Ishikawa (cell line): ENCODE measurements at regions not wholly inside any gene's neighbourhood (a gene's known extent, or its start where the extent isn't known, plus 50 kb on each side); places are given as distances from the start of the nearest gene placed in this dataset.

ENCODE experiments used
- CEBPB ChIP-seq: IDR thresholded peaks from 2 replicates; pipeline ENCODE4 v1.6.1; 2012
- CREB1 ChIP-seq: IDR thresholded peaks from 2 replicates; pipeline ENCODE4 v1.6.1; 2012; ENCODE audit warnings: low read depth
- EGR1 ChIP-seq: IDR thresholded peaks from 2 replicates; pipeline ENCODE4 v1.6.1; 2012
- EP300 ChIP-seq: IDR thresholded peaks from 2 replicates; pipeline ENCODE4 v1.6.1; 2012; ENCODE audit warnings: borderline replicate concordance
- FOXM1 ChIP-seq: IDR thresholded peaks from 2 replicates; pipeline ENCODE4 v1.6.1; 2012; ENCODE audit warnings: low read depth, borderline replicate concordance
- NFIC ChIP-seq: IDR thresholded peaks from 2 replicates; pipeline ENCODE4 v1.6.1; 2012
- RAD21 ChIP-seq: IDR thresholded peaks from 2 replicates; pipeline ENCODE4 v1.6.1; 2012; ENCODE audit warnings: low read depth
- TAF1 ChIP-seq: IDR thresholded peaks from 2 replicates; pipeline ENCODE4 v1.6.1; 2012; ENCODE audit warnings: low read depth, mild to moderate bottlenecking
- TCF12 ChIP-seq: IDR thresholded peaks from 2 replicates; pipeline ENCODE4 v1.6.1; 2012; ENCODE audit warnings: low read depth
- TEAD4 ChIP-seq: IDR thresholded peaks from 2 replicates; pipeline ENCODE4 v1.6.1; 2012
- YY1 ChIP-seq: IDR thresholded peaks from 2 replicates; pipeline ENCODE4 v1.6.1; 2012; ENCODE audit warnings: low read depth
- ZBTB7A ChIP-seq: IDR thresholded peaks from 2 replicates; pipeline ENCODE4 v1.6.1; 2012; ENCODE audit warnings: low read depth
- TF ChIP-seq, protein P1 (sequence below): IDR thresholded peaks from 2 replicates; pipeline ENCODE4 v1.6.1; 2012
- TF ChIP-seq, protein P2 (sequence below): IDR thresholded peaks from 2 replicates; pipeline ENCODE4 v1.6.1; 2012; ENCODE audit warnings: low read depth, mild to moderate bottlenecking
- TF ChIP-seq, protein P3 (sequence below): IDR thresholded peaks from 2 replicates; pipeline ENCODE4 v1.6.1; 2012

- TF ChIP-seq YY1, result no peak
- no peak for TF ChIP-seq TAF1
- TF ChIP-seq, protein P1, sequence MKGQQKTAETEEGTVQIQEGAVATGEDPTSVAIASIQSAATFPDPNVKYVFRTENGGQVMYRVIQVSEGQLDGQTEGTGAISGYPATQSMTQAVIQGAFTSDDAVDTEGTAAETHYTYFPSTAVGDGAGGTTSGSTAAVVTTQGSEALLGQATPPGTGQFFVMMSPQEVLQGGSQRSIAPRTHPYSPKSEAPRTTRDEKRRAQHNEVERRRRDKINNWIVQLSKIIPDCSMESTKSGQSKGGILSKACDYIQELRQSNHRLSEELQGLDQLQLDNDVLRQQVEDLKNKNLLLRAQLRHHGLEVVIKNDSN, result no peak
- no peak for TF ChIP-seq NFIC
Measured at GRCh38 chr13:34764246-34764645, 177.8 kb upstream of the NBEA start.

DNA sequence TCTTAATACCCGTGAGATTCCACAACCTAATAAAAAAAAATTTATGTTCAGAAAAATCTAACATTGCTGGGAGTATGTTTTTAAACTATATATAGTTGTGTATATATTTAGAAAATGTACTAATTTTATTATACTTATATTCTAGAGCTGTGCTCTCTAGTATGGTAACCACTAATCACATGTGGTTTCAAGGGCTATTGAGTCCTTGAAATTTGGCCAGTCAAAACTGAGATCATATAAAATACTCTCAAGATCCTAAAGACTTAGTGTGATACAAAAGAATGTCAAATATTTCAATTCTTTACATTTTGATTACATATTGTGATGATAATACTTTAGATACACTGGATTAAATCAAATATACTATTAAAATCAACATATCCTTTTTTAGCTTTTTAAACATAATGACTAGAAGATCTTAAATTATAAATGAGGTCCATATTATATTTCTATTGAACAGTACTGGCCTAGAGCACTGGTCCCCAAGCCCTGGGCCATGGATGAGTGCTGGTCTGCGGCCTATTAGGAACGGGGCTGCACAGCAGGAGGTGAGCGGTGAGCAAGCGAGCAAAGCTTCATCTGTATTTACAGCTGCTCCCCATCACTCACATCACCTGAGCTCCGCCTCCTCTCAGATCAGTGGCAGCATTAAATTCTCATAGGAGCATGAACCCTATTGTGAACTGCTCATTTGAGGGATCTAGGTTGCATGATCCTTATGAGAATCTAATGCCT lies 176.5 kb upstream of the NBEA start:
- TF ChIP-seq, protein P2, sequence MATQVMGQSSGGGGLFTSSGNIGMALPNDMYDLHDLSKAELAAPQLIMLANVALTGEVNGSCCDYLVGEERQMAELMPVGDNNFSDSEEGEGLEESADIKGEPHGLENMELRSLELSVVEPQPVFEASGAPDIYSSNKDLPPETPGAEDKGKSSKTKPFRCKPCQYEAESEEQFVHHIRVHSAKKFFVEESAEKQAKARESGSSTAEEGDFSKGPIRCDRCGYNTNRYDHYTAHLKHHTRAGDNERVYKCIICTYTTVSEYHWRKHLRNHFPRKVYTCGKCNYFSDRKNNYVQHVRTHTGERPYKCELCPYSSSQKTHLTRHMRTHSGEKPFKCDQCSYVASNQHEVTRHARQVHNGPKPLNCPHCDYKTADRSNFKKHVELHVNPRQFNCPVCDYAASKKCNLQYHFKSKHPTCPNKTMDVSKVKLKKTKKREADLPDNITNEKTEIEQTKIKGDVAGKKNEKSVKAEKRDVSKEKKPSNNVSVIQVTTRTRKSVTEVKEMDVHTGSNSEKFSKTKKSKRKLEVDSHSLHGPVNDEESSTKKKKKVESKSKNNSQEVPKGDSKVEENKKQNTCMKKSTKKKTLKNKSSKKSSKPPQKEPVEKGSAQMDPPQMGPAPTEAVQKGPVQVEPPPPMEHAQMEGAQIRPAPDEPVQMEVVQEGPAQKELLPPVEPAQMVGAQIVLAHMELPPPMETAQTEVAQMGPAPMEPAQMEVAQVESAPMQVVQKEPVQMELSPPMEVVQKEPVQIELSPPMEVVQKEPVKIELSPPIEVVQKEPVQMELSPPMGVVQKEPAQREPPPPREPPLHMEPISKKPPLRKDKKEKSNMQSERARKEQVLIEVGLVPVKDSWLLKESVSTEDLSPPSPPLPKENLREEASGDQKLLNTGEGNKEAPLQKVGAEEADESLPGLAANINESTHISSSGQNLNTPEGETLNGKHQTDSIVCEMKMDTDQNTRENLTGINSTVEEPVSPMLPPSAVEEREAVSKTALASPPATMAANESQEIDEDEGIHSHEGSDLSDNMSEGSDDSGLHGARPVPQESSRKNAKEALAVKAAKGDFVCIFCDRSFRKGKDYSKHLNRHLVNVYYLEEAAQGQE, result no peak
- TF ChIP-seq CEBPB (no peak), ZBTB7A (no peak)

DNA sequence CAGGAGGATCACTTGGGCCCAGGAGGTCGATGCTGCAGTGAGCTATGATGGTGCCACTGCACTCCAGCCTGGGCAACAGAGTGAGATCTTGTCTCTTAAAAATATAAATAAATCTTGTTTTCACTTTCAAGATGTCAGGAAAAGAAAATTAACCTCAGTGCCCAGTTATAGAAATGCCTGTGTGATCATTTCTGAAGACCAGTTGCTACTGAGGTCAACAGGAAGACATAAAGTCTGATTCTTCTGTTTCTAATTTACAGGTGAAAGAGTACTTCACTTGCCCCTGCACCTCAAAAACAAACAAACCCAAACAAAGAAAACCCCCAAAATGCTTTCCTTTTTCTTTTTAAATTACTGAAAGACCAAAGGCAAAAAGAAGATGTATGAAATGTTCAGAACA lies 174.3 kb upstream of the NBEA start:
- TF ChIP-seq TEAD4 (no peak), RAD21 (no peak), TAF1 (no peak), ZBTB7A (no peak), FOXM1 (no peak), YY1 (no peak), CREB1 (no peak), CEBPB (no peak), TCF12 (no peak), EGR1 (no peak), EP300 (no peak), NFIC (no peak)
- TF ChIP-seq, protein P1, result no peak
- TF ChIP-seq, protein P2, result no peak
- TF ChIP-seq, protein P3, sequence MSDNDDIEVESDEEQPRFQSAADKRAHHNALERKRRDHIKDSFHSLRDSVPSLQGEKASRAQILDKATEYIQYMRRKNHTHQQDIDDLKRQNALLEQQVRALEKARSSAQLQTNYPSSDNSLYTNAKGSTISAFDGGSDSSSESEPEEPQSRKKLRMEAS, result no peak

- no peak for TF ChIP-seq TAF1
- TF ChIP-seq TCF12, result no peak
- TF ChIP-seq, protein P1, result no peak
- TF ChIP-seq CEBPB, result no peak
- TF ChIP-seq ZBTB7A, result no peak
Measured at GRCh38 chr13:34772206-34772605, 169.9 kb upstream of the NBEA start.

DNA sequence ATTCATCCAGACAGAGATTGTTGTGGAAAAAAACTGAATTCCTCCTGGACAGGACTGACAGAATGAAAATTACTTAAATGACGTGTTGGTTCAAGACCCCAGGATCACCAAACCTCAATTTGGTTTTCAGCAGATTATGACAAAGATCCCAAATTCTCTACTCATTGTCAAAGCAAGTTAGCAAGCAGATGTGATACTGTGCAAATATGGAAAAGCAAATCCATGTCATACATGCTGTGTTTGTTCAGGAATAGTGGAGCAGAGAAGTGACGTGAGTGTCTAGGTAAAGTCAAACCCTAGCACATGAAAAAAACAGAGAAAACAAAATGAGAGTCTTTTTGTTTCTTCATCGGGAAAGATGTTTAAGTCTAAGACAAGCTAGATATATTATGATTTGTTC lies 169.2 kb upstream of the NBEA start:
- TF ChIP-seq ZBTB7A (no peak), EP300 (no peak), FOXM1 (no peak), TAF1 (no peak), EGR1 (no peak)
- TF ChIP-seq, protein P3, result no peak
- TF ChIP-seq, protein P2, result no peak
